Stimulated activated CD4-positive, alpha-beta T cell treated with anti-CD3 and anti-CD28 coated beads, Interleukin-2, amount 100 ng/mL, for 4 hours (primary cell): ENCODE measurements at regions not wholly inside any gene's neighbourhood (a gene's known extent, or its start where the extent isn't known, plus 50 kb on each side); places are given as distances from the start of the nearest gene placed in this dataset.
A peak's percentile ranks its signal among the peaks of the same experiment; 100 is the strongest.
"Not testable (repeated sequence)": the region's sequence is repeated elsewhere in the genome, so short reads cannot be mapped to it uniquely, and the experiment has no call there.

Experiments used
- DNase-seq: peaks from one replicate; pipeline ENCODE4 v3.0.0-alpha.2; 2020; ENCODE audit warnings: low read depth

GRCh38 chr12:69131077-69131476 is 108.3 kb upstream of the CPSF6 start:
- DNase-seq, result no peak

DNA sequence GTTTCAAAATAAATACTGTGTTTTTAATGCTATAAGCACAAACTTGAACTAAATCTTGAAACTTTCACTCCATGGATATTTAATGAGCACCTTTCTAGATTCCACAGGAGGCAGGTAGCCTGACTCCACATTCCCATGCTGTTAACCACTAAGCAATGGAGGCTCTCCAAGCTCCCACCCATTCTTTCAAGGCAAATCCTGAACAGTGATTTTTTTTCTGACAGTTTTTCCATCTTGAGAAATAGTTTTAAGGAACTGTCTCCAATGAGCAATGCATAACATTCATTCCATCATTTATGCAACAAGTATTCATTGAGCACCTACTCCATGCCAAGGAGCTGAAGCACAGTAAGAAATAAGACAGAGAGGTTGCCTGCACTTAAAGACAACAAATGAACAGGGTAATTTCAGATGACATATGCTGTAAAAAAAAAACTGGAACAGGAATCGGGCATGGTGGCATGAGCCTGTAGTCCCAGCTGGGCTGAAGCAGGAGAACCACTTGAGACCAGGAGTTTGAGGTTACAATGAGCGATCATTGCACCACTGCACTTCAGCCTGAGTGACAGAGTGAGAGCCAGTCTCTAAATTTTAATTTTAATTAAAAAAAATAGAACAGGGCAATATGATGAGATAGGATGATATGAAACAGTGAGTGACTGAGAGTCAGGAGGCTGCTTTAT is 102.3 kb upstream of the CPSF6 start:
- no peak for DNase-seq

GRCh38 chr12:69141074-69141473 is 98.3 kb upstream of the CPSF6 start:
- no peak for DNase-seq

- no peak for DNase-seq
Observed at GRCh38 chr12:69149270-69149669, 90.1 kb upstream of the CPSF6 start.

- DNase-seq, result no peak
Observed at GRCh38 chr12:69150083-69150795, 89.1 kb upstream of the CPSF6 start.

- DNase-seq, result no peak
Observed at GRCh38 chr12:69150796-69151127, 88.6 kb upstream of the CPSF6 start.

DNA sequence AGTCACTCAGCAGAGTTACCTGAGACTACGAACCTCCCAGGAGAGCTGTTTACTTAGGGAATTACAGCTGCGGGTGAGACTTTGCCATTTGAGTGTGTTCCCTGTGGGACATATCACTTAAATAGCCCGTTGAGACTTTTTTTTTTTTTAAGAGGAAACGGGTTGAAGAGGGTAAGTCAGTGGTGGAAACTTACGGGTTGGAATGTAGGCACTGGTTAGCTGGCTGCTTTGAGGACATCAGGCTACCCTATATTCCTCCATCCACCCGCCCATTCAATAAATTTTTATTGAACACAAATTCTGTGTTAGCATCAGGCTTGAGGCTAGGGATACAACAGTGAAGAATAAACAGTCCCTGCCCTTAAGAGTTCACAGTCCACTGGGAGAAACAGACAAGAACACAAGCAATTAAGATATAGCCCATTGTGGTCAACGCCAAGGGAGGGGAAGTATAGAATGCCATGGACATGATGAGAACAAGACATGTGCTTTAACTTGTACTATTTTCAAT is 88.1 kb upstream of the CPSF6 start:
- no peak for DNase-seq

DNA sequence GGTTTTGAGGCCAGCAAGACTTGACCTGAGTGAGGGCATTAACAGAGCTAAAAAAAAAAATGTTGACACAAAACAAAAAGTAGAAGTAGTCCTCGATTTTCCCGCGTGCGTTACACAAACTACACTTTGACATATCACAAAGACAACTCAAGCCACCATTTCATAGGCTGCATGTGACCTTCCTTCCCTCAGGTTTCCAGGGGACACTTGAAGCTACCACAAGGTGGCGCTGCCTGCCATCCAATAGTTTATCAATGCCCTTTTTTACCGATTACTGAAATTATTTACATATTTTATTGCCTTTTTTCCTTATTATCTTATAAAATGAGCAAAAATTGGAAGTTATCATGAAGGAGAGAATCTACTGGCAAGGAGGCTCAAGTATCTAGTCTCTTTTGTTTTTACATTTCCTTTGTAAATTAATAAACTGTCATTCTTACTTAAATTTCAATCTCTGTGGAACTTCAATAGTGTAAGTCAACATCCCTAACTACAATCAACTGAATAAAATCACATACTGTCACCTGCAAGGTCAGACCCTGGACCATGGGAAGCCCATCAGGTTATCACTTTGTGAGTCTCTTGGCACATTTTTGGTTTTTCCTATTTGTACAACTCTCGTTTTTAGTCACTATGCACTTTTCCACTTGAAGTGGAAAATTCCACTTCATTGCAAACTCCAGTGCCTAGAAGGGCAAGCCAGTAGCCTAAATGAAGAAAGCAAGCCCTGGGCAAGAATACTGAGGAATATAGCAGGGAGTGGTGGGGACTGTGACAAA is 84.6 kb upstream of the CPSF6 start:
- peak; percentile 58 for DNase-seq

DNA sequence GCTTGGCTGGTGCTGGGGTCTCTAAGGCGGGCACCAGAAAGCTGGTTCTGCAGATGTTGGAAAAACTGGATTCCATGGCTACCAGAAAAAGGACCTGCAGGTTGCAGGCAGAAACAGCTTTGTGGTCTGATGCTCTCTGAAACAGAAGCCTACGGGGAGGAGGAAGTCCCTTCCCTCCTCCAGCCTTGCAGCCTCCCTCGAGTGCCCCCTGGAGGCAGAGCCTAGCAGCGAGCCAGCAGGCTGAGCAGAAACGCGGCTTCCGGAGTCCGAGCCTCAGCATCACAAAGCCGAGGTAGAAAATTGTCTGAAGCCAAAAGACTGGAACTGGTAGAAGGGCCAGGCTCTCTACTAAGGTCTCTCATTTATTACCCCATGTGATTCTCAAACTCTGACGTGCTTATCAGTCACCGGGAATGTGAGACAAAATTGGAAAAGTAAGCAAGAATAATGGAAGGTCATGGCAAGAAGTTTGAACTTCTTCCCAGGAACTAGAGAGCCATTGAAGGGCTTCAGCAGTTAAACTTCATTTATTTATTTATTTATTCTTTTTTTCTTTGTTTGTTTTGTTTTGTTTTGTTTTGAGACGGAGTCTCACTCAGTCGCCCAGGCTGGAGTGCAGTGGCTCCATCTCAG is 82.2 kb upstream of the CPSF6 start:
- peak; percentile 84 for DNase-seq

GRCh38 chr12:69161829-69162228 is 77.5 kb upstream of the CPSF6 start:
- peak; percentile 7 for DNase-seq

- DNase-seq, result no peak
Observed at GRCh38 chr12:69163681-69164362, 75.5 kb upstream of the CPSF6 start.

GRCh38 chr12:69167648-69168165 is 71.7 kb upstream of the CPSF6 start:
- DNase-seq, result no peak

DNA sequence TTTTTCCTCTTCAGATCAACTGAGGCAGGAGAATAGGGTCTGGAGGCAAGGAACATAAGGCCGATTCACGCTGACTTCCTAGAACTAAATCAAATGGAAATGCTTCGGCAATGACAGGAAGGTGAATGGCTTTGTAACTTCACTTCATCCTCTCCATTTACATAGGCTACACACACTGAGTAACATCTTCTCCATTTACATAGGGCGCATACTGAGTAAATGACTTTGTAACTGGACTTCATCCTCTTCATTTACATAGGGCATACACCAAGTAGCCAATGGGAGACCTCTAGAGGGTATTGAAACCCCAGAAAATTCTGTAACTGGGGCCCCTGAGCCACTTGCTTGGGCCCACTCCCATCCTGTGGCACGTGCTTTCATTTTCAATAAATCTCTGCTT is 71.0 kb upstream of the CPSF6 start:
- DNase-seq, result no peak

GRCh38 chr12:69168828-69169227 is 70.5 kb upstream of the CPSF6 start:
- no peak for DNase-seq

- no peak for DNase-seq
Observed at GRCh38 chr12:69170293-69170692, 69.1 kb upstream of the CPSF6 start.

GRCh38 chr12:69171881-69172280 is 67.5 kb upstream of the CPSF6 start:
- no peak for DNase-seq

- DNase-seq, result no peak
Observed at GRCh38 chr12:69172491-69172890, 66.9 kb upstream of the CPSF6 start.

DNA sequence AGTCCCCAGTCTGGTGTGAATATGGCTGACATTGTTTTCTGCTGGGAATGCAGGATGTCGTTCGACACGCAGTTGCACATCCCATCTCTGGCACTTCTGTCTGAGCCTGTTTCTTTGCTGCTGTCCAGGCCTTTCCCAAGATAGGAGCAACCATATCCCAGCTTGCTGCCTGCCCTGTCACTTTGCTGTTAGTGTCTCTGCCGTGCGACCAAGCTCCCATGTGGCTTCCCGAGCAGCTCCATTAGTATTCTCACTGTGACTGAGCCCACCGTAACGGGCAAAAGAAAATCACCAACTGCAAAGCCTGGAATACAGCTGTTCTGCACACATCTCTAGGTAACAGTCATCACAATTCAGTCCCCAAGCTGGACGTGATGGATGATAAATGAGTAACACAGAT is 66.0 kb upstream of the CPSF6 start:
- no peak for DNase-seq

DNA sequence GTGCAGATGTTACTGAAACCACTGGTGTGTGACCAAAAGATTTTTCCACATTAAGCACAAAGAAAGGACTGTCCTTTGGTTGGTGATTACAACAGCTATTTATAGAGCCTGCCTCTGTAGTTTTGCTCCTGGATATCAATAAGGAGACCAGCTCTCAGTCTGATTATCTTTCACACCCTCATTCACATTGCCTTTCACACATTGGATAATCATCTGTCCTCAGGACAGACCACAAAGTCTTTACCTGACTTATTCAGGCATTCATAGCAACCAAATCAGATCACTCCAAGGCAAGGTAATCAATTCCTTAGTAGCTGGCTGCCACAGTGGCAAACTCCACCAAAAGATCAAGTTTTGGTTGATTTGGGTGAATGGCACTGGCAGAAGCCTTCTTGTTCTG is 59.6 kb upstream of the CPSF6 start:
- DNase-seq, result no peak

- not testable (repeated sequence) for DNase-seq
Observed at GRCh38 chr12:69187572-69187971, 51.8 kb upstream of the CPSF6 start.

DNA sequence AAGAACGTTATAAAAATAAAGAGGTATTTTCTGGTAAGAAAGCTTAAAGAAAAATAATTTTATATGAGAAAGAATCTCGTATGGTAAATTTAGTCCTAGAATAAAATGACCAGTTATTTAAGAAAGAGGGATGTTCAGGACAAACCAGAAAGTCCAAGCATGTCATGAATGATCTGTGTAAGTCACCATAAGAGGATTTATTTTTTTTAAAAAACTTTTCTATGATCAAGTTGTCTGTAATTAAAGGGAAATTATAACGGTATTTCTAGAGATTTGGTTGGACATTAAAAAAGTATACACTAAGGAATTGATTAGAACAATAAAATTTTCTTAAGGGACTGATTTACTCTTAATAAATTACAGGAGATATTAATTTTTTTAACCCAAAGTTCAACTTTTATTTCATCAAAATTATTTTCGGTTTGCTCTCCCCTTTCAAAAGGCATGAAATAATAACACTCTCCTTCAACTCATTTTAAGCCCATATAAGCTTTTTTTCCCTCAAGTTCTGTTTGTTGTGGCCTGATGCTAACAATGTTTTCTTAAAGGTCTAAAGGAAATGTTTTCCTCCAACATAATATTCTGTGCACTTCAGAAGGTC is 49.9 kb upstream of the CPSF6 start:
- no peak for DNase-seq
